WERI-Rb-1 (cell line): ENCODE measurements at regions not wholly inside any gene's neighbourhood (a gene's known extent, or its start where the extent isn't known, plus 50 kb on each side); places are given as distances from the start of the nearest gene placed in this dataset.

Experiments
- DNase-seq: peaks from one replicate; pipeline ENCODE4 v3.0.0-alpha.2; 2020
- H3K27ac ChIP-seq: fragments of 250-450 bp; sonication (Bioruptor Pico); 2 replicates; pipeline ENCODE4 v1.5.1; 2020; ENCODE audit warnings: mild to moderate bottlenecking, moderate library complexity
- H3K27me3 ChIP-seq: fragments of 250-450 bp; sonication (Bioruptor Pico); 2 replicates; pipeline ENCODE4 v1.5.1; 2021; ENCODE audit warnings: mild to moderate bottlenecking, low read depth, moderate library complexity; ENCODE audit not compliant: insufficient read depth, severe bottlenecking
- H3K36me3 ChIP-seq: fragments of 250-450 bp; sonication (Bioruptor Pico); 2 replicates; pipeline ENCODE4 v1.5.1; 2020; ENCODE audit warnings: mild to moderate bottlenecking, moderate library complexity
- H3K4me3 ChIP-seq: 2 replicates; pipeline ENCODE4 v1.5.1; 2011; ENCODE audit warnings: low read depth, mild to moderate bottlenecking, control low read depth, low read length
- H3K9me3 ChIP-seq: fragments of 250-450 bp; sonication (Bioruptor Pico); 2 replicates; pipeline ENCODE4 v1.5.1; 2021; ENCODE audit warnings: mild to moderate bottlenecking, moderate library complexity; ENCODE audit not compliant: severe bottlenecking
- CTCF ChIP-seq: IDR thresholded peaks from 2 replicates; pipeline ENCODE4 v1.5.1; 2011; ENCODE audit warnings: low read depth, mild to moderate bottlenecking, control low read depth, inconsistent platforms, low read length

GRCh38 chr18:28767727-28768211 lies 590.8 kb upstream of the CDH2 start:
- Histone ChIP-seq H3K36me3 (no peaks in the 10 kb centered on the region), H3K27me3 (no peaks in the 10 kb centered on the region), H3K9me3 (no peaks in the 10 kb centered on the region), H3K27ac (no peak overlapping the region), H3K4me3 (no peak overlapping the region)
- no peak for TF ChIP-seq CTCF
- no peak for DNase-seq

- no peak for DNase-seq
- Histone ChIP-seq H3K27me3 (no peaks in the 10 kb centered on the region), H3K9me3 (no peaks in the 10 kb centered on the region), H3K36me3 (no peaks in the 10 kb centered on the region), H3K4me3 (no peak overlapping the region), H3K27ac (no peak overlapping the region)
- TF ChIP-seq CTCF: no peak
These were observed 590.3 kb upstream of the CDH2 start for GRCh38 chr18:28767201-28767600.

- no peaks in the 10 kb centered on the region for H3K27me3 ChIP-seq
- no peak for TF ChIP-seq CTCF
- no peaks in the 10 kb centered on the region for H3K36me3 ChIP-seq
- H3K27ac ChIP-seq: no peak overlapping the region
- no peak overlapping the region for H3K4me3 ChIP-seq
- DNase-seq: no peak
- H3K9me3 ChIP-seq: no peaks in the 10 kb centered on the region
These were observed 589.8 kb upstream of the CDH2 start for GRCh38 chr18:28766721-28767120.

- no peak for DNase-seq
These were observed 589.1 kb upstream of the CDH2 start for GRCh38 chr18:28766027-28766426.

GRCh38 chr18:28760299-28760698 lies 583.4 kb upstream of the CDH2 start:
- Histone ChIP-seq H3K9me3 (no peaks in the 10 kb centered on the region), H3K27me3 (no peaks in the 10 kb centered on the region), H3K36me3 (no peaks in the 10 kb centered on the region), H3K27ac (no peak overlapping the region), H3K4me3 (no peak overlapping the region)
- TF ChIP-seq CTCF: no peak
- no peak for DNase-seq

More at GRCh38 chr18:28766027-28766426, 589.1 kb upstream of the CDH2 start:
- H3K27me3 ChIP-seq: no peaks in the 10 kb centered on the region
- H3K36me3 ChIP-seq: no peaks in the 10 kb centered on the region
- H3K4me3 ChIP-seq: no peak overlapping the region
- H3K9me3 ChIP-seq: no peaks in the 10 kb centered on the region
- TF ChIP-seq CTCF: no peak
- no peak overlapping the region for H3K27ac ChIP-seq

GRCh38 chr18:28757466-28758008 lies 580.6 kb upstream of the CDH2 start:
- no peak overlapping the region for H3K4me3 ChIP-seq
- H3K27me3 ChIP-seq: no peaks in the 10 kb centered on the region
- H3K27ac ChIP-seq: no peak overlapping the region
- no peaks in the 10 kb centered on the region for H3K9me3 ChIP-seq
- H3K36me3 ChIP-seq: no peaks in the 10 kb centered on the region
- DNase-seq: no peak
- TF ChIP-seq CTCF: no peak
